ENCODE measurements at regions not wholly inside any gene's neighbourhood (a gene's known extent, or its start where the extent isn't known, plus 50 kb on each side); places are given as distances from the start of the nearest gene placed in this dataset.
"Not testable (repeated sequence)": the region's sequence is repeated elsewhere in the genome, so short reads cannot be mapped to it uniquely, and the experiment has no call there.

- H3K27ac Mint-ChIP-seq, H3K9me3 Mint-ChIP-seq, CTCF ChIA-PET: not testable (repeated sequence)
Measured at GRCh38 chrX:133483771-133484170, 68.5 kb upstream of the GPC4 start.

GRCh38 chrX:133482056-133482952 lies 67.0 kb upstream of the GPC4 start:
- no peaks in the 10 kb centered on the region for H3K27me3 Mint-ChIP-seq
- no peak overlapping the region for H3K4me3 Mint-ChIP-seq
- no peaks in the 10 kb centered on the region for H3K9me3 Mint-ChIP-seq
- H3K4me1 Mint-ChIP-seq, result no peaks in the 10 kb centered on the region
- CTCF ChIA-PET, result no interaction called here
- no peaks in the 10 kb centered on the region for H3K36me3 Mint-ChIP-seq
- no peak for DNase-seq
- H3K27ac Mint-ChIP-seq, result no peak overlapping the region

More at GRCh38 chrX:133483771-133484170, 68.5 kb upstream of the GPC4 start:
- H3K4me1 Mint-ChIP-seq, H3K4me3 Mint-ChIP-seq, H3K36me3 Mint-ChIP-seq, DNase-seq, H3K27me3 Mint-ChIP-seq: not testable (repeated sequence)

- no peaks in the 10 kb centered on the region for H3K4me1 Mint-ChIP-seq
- no peaks in the 10 kb centered on the region for H3K36me3 Mint-ChIP-seq
- H3K27me3 Mint-ChIP-seq, result peaks cover 3% of the 10 kb centered on the region
- CTCF ChIA-PET, result no interaction called here
- H3K27ac Mint-ChIP-seq, result no peak overlapping the region
- H3K4me3 Mint-ChIP-seq, result no peak overlapping the region
- H3K9me3 Mint-ChIP-seq, result no peaks in the 10 kb centered on the region
- no peak for DNase-seq
Measured at GRCh38 chrX:133477986-133478385, 62.7 kb upstream of the GPC4 start.

GRCh38 chrX:133475953-133476352 lies 60.7 kb upstream of the GPC4 start:
- DNase-seq, result no peak
- no peak overlapping the region for H3K4me3 Mint-ChIP-seq
- CTCF ChIA-PET, result no interaction called here
- H3K27ac Mint-ChIP-seq, result no peak overlapping the region
- no peaks in the 10 kb centered on the region for H3K9me3 Mint-ChIP-seq
- peaks cover 3% of the 10 kb centered on the region for H3K27me3 Mint-ChIP-seq
- H3K36me3 Mint-ChIP-seq, result no peaks in the 10 kb centered on the region
- H3K4me1 Mint-ChIP-seq, result no peaks in the 10 kb centered on the region

GRCh38 chrX:133475521-133475920 lies 60.2 kb upstream of the GPC4 start:
- Mint-ChIP-seq H3K27me3 (peaks cover 3% of the 10 kb centered on the region), H3K4me3 (no peak overlapping the region), H3K36me3 (no peaks in the 10 kb centered on the region), H3K4me1 (no peaks in the 10 kb centered on the region), H3K27ac (no peak overlapping the region), H3K9me3 (no peaks in the 10 kb centered on the region)
- CTCF ChIA-PET, result no interaction called here
- DNase-seq, result no peak

DNA sequence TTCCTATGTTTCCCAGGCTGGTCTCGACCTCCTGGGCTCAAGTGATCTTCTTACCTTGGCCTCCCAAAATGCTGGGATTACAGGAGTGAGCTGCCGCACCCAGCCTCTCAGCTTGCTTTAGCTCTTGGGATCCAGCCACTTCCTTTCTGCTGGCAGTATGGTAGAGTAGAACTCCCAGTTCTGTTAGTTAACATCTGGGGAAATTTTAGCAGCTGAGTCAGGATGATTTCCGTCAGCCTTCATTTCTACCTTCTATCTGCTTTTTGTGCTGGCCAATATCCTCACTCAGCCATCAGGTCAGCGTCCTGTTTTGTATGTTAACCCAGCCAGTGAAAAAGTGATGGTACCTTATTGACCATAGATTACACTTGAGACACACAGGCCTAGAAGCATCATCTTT lies 59.3 kb upstream of the GPC4 start:
- no peak overlapping the region for H3K27ac Mint-ChIP-seq
- H3K9me3 Mint-ChIP-seq, result no peaks in the 10 kb centered on the region
- no peak overlapping the region for H3K4me3 Mint-ChIP-seq
- H3K27me3 Mint-ChIP-seq, result peaks cover 3% of the 10 kb centered on the region
- no peaks in the 10 kb centered on the region for H3K4me1 Mint-ChIP-seq
- H3K36me3 Mint-ChIP-seq, result no peaks in the 10 kb centered on the region
- no peak for DNase-seq
- CTCF ChIA-PET, result no interaction called here

DNA sequence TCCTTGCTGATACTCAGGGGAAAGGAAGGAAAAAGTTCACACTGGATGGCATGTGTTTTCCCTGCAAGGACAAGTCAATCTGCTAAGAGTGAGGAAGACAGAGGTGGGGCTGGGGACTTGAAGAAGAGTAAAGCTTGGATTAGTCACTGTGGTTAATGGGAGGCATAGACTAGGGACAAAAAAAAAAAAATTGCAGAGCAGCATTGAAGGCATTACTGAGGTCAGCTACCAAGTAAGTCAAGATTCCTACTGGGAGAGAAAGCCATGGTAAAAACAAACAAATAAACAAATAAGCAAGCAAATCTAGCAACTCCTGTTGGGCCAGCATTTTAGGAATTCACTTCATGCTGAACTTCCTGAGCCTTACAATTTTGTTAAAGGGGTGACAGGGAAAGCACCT lies 58.2 kb upstream of the GPC4 start:
- Mint-ChIP-seq H3K4me1 (no peaks in the 10 kb centered on the region), H3K4me3 (no peak overlapping the region), H3K9me3 (no peaks in the 10 kb centered on the region), H3K36me3 (no peaks in the 10 kb centered on the region), H3K27ac (no peak overlapping the region), H3K27me3 (peaks cover 3% of the 10 kb centered on the region)
- CTCF ChIA-PET, result no interaction called here
- no peak for DNase-seq

- no peak overlapping the region for H3K4me3 Mint-ChIP-seq
- no peak for DNase-seq
- H3K36me3 Mint-ChIP-seq, result no peaks in the 10 kb centered on the region
- H3K27ac Mint-ChIP-seq, result no peak overlapping the region
- no peaks in the 10 kb centered on the region for H3K4me1 Mint-ChIP-seq
- no peaks in the 10 kb centered on the region for H3K9me3 Mint-ChIP-seq
- H3K27me3 Mint-ChIP-seq, result no peaks in the 10 kb centered on the region
- CTCF ChIA-PET, result interaction anchor here (0.9 kb wide), 1 partner anchor 18 kb away, joined by 3 read pairs; no protein-coding TSS in a partner anchor
Measured at GRCh38 chrX:133468051-133468450, 52.8 kb upstream of the GPC4 start.

GRCh38 chrX:133465254-133465653 lies 50.0 kb upstream of the GPC4 start:
- no peak for DNase-seq
- no peaks in the 10 kb centered on the region for H3K4me1 Mint-ChIP-seq

More at GRCh38 chrX:133465254-133465653, 50.0 kb upstream of the GPC4 start:
- H3K9me3 Mint-ChIP-seq, result no peaks in the 10 kb centered on the region
- no peak overlapping the region for H3K27ac Mint-ChIP-seq
- H3K4me3 Mint-ChIP-seq, result no peak overlapping the region
- H3K27me3 Mint-ChIP-seq, result no peaks in the 10 kb centered on the region
- CTCF ChIA-PET, result no interaction called here
- H3K36me3 Mint-ChIP-seq, result no peaks in the 10 kb centered on the region

All from activated naive CD4-positive, alpha-beta T cell treated with anti-CD3 and anti-CD28 coated beads, Interleukin-2, amount 10 ng/mL, durations not matched to agents 7 days and 5 days (primary cell).